Heart right ventricle (tissue), 16 donors: ENCODE measurements at regions not wholly inside any gene's neighbourhood (a gene's known extent, or its start where the extent isn't known, plus 50 kb on each side); places are given as distances from the start of the nearest gene placed in this dataset.

Experiments
- ATAC-seq, 8 donors: fragments of 200-7000 bp; cut with Tn5 transposase; one replicate each; pipeline ENCODE4 v1.9.1; 2020; ENCODE audit warnings: mild to moderate bottlenecking in 8 of 8, moderate library complexity in 8 of 8, moderate number of reproducible peaks in 1 of 8
- DNase-seq, 2 donors: peaks; one replicate each; pipeline ENCODE4 v3.0.0-alpha.2; 2020
- H3K27ac ChIP-seq, 10 donors: fragments of 200-600 bp; sonication (generic) in 2 of 10; one replicate each; pipeline versions ENCODE4 v1.5.0 to v1.8.0; 2020 to 2022; ENCODE audit warnings: mild to moderate bottlenecking in 3 of 10
- H3K27me3 ChIP-seq, 7 donors: fragments of 200-600 bp; one replicate each; pipeline ENCODE4 v1.8.0; 2021 to 2022; ENCODE audit warnings: mild to moderate bottlenecking in 2 of 7
- H3K36me3 ChIP-seq, 9 donors: fragments of 200-600 bp; sonication (generic) in 1 of 9; one replicate each; pipeline versions ENCODE4 v1.5.0 to v1.8.0; 2020 to 2022; ENCODE audit warnings: mild to moderate bottlenecking in 2 of 9
- H3K4me1 ChIP-seq, 9 donors: fragments of 200-600 bp; sonication (generic) in 1 of 9; one replicate each; pipeline versions ENCODE4 v1.5.0 to v1.8.0; 2020 to 2022; ENCODE audit warnings: mild to moderate bottlenecking in 4 of 9
- H3K4me3 ChIP-seq, 10 donors: fragments of 200-600 bp; sonication (generic) in 2 of 10; one replicate each; pipeline versions ENCODE4 v1.5.0 to v1.8.0; 2020 to 2022; ENCODE audit warnings: mild to moderate bottlenecking in 7 of 10, moderate library complexity in 2 of 10
- H3K9me3 ChIP-seq, 11 donors: fragments of 200-600 bp in 10 of 11; sonication (generic) in 2 of 11; one replicate each; pipeline versions ENCODE4 v1.5.0 to v1.8.0; 2013 to 2022; ENCODE audit warnings: mild to moderate bottlenecking in 2 of 11, control low read depth in 1 of 11, moderate library complexity in 1 of 11
- WGBS, 2 donors: extraction: QIAGEN DNeasy Blood & Tissue Kit; methylation state at CpG; one replicate each; pipeline ENCODE4 v1.1.7; 2013; ENCODE audit warnings: inconsistent platforms in 1 of 2; 5-methylcytosine and 5-hydroxymethylcytosine counted together
- intact Hi-C, 10 donors: fragments of 100-400 bp; cut with DNase I; formaldehyde crosslinking; loops; one replicate each; pipeline versions ENCODE4 v1.11.1 to v1.14.2; 2022
- TF ChIP-seq, protein P1 (sequence below), 9 donors: fragments of 200-600 bp; sonication (generic) in 2 of 9; IDR thresholded peaks; one replicate each; pipeline versions ENCODE4 v1.5.0 to v1.8.0; 2021 to 2022; ENCODE audit warnings: antibody characterized with exemption in 9 of 9, mild to moderate bottlenecking in 5 of 9, moderate library complexity in 1 of 9
- donor health status: Arrhythmogenic right ventricular cardiomyopathy.
- donor health status: ischemic (EF 13 %, LVEDD 7.1; RV severe dilation, severe dysfunction).
- donor health status: healthy with polysubstance abuse.
- donor health status: DM: no; HTN: yes; CAD: no.
- donor health status: DM: no; HTN: no; CAD: no.
- donor health status: ischemic (EF 25% LVEDD 6.9; RV normal size, moderate dysfunction).
- donor health status: ischemic (EF 25% LVEDD 5.7; RV mildly dilated, moderate dysfunction).
- donor health status: healthy.
- donor health status: DM: yes; HTN: yes; CAD: no.
- donor health status: Ischemic cardiomyopathy.
- donor health status: ischemic (EF 35%, LVEDD 5.7; RV mildly dilated, moderate dysfunction).
- donor health status: nonischemic (EF 11% LVEDD 7.7; RV severe dilation, severe dysfunction).
- donor health status: DM: yes; HTN: yes; CAD: no.
- donor health status: PGD.
- donor health status: ischemic (EF 29% LVEDD 5.4; RV normal size, mild dysfunction).
- donor health status: nonischemic (EF 23%, LVEDD 6.1; RV moderate dilation, normal function).

GRCh38 chr4:145389550-145389949 is 92.1 kb upstream of the SMAD1 start:
- no peak overlapping the region for H3K27ac ChIP-seq
- H3K4me1 ChIP-seq, result peaks cover 0 to 10% (median 0%) of the 10 kb centered on the region in 9 donors
- H3K36me3 ChIP-seq, result no peaks in the 10 kb centered on the region
- 75 to 89% methylated on average over 4 of the region's 4 CpGs for WGBS, 2 donors
- no peak overlapping the region for H3K4me3 ChIP-seq
- no peaks in the 10 kb centered on the region for H3K27me3 ChIP-seq
- intact Hi-C loops, result no loop called here
- DNase-seq, result no peak
- ATAC-seq, result no peak
- TF ChIP-seq, protein P1, sequence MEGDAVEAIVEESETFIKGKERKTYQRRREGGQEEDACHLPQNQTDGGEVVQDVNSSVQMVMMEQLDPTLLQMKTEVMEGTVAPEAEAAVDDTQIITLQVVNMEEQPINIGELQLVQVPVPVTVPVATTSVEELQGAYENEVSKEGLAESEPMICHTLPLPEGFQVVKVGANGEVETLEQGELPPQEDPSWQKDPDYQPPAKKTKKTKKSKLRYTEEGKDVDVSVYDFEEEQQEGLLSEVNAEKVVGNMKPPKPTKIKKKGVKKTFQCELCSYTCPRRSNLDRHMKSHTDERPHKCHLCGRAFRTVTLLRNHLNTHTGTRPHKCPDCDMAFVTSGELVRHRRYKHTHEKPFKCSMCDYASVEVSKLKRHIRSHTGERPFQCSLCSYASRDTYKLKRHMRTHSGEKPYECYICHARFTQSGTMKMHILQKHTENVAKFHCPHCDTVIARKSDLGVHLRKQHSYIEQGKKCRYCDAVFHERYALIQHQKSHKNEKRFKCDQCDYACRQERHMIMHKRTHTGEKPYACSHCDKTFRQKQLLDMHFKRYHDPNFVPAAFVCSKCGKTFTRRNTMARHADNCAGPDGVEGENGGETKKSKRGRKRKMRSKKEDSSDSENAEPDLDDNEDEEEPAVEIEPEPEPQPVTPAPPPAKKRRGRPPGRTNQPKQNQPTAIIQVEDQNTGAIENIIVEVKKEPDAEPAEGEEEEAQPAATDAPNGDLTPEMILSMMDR (IDR thresholded peaks at IDR 0.05), result no peak
- H3K9me3 ChIP-seq, result peaks cover 0 to 7% (median 0%) of the 10 kb centered on the region in 11 donors

DNA sequence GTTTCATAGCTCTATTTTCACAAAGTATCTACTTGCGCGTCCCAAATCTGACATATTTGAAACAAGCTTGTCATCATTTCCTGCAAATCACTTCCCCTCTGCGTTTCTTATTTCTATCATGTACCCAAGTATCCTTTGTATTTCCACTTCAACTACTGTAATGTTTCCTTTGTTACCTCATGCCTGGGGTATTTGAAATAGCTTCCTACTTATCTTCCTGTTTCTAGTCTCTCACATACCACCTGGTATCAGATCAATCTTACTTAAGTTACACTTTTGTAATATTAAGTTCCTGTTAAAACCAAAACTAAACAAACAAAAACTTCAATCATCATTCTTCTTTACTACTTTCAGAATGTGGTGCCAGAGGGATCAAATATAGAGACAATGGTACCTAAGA is 93.6 kb upstream of the SMAD1 start:
- intact Hi-C loops, result no loop called here
- Histone ChIP-seq H3K9me3 (peaks cover 0 to 21% (median 4%) of the 10 kb centered on the region in 11 donors), H3K36me3 (no peaks in the 10 kb centered on the region), H3K27ac (peak overlapping the region in 1 of 10 donors; percentile 22), H3K4me1 (peaks cover 0 to 7% (median 0%) of the 10 kb centered on the region in 9 donors), H3K27me3 (no peaks in the 10 kb centered on the region), H3K4me3 (no peak overlapping the region)
- 37 to 44% methylated on average over 3 of the region's 3 CpGs for WGBS, 2 donors
- peak in 2 of 8 donors; percentile 24 to 33 for ATAC-seq
- TF ChIP-seq, protein P1 (IDR thresholded peaks at IDR 0.05), result no peak
- DNase-seq, result no peak

GRCh38 chr4:145387079-145387478 is 94.6 kb upstream of the SMAD1 start:
- Histone ChIP-seq H3K4me1 (peaks cover 0 to 3% (median 0%) of the 10 kb centered on the region in 9 donors), H3K27me3 (no peaks in the 10 kb centered on the region), H3K27ac (no peak overlapping the region), H3K36me3 (no peaks in the 10 kb centered on the region), H3K9me3 (peaks cover 0 to 23% (median 4%) of the 10 kb centered on the region in 11 donors), H3K4me3 (no peak overlapping the region)
- DNase-seq, result no peak
- intact Hi-C loops, result no loop called here
- no peak for ATAC-seq
- TF ChIP-seq, protein P1 (IDR thresholded peaks at IDR 0.05), result no peak
- WGBS, 2 donors, result 88 to 90% methylated on average over 3 of the region's 3 CpGs

DNA sequence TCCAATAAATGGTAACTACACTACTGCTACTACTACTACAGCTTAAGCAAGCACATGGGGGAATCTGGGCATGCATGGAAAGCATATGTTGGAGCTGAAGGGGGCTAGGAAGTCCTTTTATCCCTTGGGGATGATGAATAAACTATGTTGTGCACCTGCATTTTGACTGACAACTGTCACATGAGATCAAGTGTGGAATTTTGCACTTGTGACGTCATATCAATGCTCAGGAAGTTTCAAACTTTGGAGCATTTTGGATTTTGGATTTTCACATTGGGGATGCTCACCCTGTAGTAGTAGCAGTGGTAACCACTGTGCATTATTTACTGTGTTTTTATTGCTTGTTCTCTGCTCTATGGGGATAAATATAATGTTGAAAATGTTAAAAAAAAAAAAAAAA is 100.5 kb upstream of the SMAD1 start:
- Histone ChIP-seq H3K27me3 (no peaks in the 10 kb centered on the region), H3K4me1 (no peaks in the 10 kb centered on the region), H3K9me3 (peaks cover 0 to 23% (median 4%) of the 10 kb centered on the region in 11 donors), H3K27ac (no peak overlapping the region), H3K36me3 (no peaks in the 10 kb centered on the region), H3K4me3 (no peak overlapping the region)
- TF ChIP-seq, protein P1 (IDR thresholded peaks at IDR 0.05), result no peak
- WGBS, 2 donors, result 75 to 81% methylated on average over 1 of the region's 1 CpG
- DNase-seq, result no peak
- intact Hi-C loops, result no loop called here
- no peak for ATAC-seq
